WTC11 (cell line): ENCODE measurements at regions not wholly inside any gene's neighbourhood (a gene's known extent, or its start where the extent isn't known, plus 50 kb on each side); places are given as distances from the start of the nearest gene placed in this dataset.

Experiments
- CREB1 ChIP-seq: sonication (generic); formaldehyde crosslinking; IDR thresholded peaks from 2 replicates; pipeline ENCODE4 v1.8.0; 2023; ENCODE audit warnings: mild to moderate bottlenecking, missing genetic modification reagents
- JUN ChIP-seq: sonication (generic); formaldehyde crosslinking; IDR thresholded peaks from 2 replicates; pipeline ENCODE4 v1.8.0; 2023; ENCODE audit warnings: mild to moderate bottlenecking, missing genetic modification reagents
- TF ChIP-seq, protein P1 (sequence below): sonication (generic); formaldehyde crosslinking; IDR thresholded peaks from 2 replicates; pipeline ENCODE4 v1.8.1; 2022; ENCODE audit warnings: mild to moderate bottlenecking, moderate library complexity, missing genetic modification reagents
- TF ChIP-seq, protein P2 (sequence below): fragments of 200-600 bp; IDR thresholded peaks from 2 replicates; pipeline ENCODE4 v1.8.0; 2022; ENCODE audit warnings: antibody characterized with exemption
- TF ChIP-seq, protein P3 (sequence below): sonication (generic); formaldehyde crosslinking; conservative IDR thresholded peaks from 2 replicates; pipeline ENCODE4 v1.8.1; 2022; ENCODE audit warnings: mild to moderate bottlenecking, missing genetic modification reagents

DNA sequence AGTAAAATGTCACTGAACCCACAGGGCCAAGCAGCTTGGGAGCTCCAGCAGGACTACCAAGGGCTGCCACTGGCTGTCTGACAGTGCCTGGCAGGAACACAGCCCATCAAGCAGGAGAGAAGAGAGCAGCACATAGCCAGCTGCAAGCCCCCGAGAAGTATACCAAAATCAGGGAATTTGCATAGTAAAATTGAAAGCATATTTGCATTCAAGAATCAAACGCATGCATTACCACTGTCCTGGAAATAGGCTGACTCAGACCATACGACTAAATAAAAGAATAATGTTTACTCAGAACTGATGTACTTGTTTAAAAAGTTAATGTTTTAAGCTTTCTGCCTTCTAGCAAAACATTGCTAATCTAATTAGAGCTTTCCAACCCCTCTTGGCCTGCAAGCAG lies 298.1 kb downstream of the TFAP2B start:
- TF ChIP-seq, protein P1, sequence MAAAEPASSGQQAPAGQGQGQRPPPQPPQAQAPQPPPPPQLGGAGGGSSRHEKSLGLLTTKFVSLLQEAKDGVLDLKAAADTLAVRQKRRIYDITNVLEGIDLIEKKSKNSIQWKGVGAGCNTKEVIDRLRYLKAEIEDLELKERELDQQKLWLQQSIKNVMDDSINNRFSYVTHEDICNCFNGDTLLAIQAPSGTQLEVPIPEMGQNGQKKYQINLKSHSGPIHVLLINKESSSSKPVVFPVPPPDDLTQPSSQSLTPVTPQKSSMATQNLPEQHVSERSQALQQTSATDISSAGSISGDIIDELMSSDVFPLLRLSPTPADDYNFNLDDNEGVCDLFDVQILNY, result no peak
- TF ChIP-seq JUN (CRISPR knock-in tag) (no peak), CREB1 (CRISPR knock-in tag) (no peak)
- TF ChIP-seq, protein P2, sequence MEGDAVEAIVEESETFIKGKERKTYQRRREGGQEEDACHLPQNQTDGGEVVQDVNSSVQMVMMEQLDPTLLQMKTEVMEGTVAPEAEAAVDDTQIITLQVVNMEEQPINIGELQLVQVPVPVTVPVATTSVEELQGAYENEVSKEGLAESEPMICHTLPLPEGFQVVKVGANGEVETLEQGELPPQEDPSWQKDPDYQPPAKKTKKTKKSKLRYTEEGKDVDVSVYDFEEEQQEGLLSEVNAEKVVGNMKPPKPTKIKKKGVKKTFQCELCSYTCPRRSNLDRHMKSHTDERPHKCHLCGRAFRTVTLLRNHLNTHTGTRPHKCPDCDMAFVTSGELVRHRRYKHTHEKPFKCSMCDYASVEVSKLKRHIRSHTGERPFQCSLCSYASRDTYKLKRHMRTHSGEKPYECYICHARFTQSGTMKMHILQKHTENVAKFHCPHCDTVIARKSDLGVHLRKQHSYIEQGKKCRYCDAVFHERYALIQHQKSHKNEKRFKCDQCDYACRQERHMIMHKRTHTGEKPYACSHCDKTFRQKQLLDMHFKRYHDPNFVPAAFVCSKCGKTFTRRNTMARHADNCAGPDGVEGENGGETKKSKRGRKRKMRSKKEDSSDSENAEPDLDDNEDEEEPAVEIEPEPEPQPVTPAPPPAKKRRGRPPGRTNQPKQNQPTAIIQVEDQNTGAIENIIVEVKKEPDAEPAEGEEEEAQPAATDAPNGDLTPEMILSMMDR, result no peak
- TF ChIP-seq, protein P3, sequence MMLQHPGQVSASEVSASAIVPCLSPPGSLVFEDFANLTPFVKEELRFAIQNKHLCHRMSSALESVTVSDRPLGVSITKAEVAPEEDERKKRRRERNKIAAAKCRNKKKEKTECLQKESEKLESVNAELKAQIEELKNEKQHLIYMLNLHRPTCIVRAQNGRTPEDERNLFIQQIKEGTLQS (CRISPR knock-in tag), result no peak
